ENCODE measurements at regions not wholly inside any gene's neighbourhood (a gene's known extent, or its start where the extent isn't known, plus 50 kb on each side); places are given as distances from the start of the nearest gene placed in this dataset.

DNA sequence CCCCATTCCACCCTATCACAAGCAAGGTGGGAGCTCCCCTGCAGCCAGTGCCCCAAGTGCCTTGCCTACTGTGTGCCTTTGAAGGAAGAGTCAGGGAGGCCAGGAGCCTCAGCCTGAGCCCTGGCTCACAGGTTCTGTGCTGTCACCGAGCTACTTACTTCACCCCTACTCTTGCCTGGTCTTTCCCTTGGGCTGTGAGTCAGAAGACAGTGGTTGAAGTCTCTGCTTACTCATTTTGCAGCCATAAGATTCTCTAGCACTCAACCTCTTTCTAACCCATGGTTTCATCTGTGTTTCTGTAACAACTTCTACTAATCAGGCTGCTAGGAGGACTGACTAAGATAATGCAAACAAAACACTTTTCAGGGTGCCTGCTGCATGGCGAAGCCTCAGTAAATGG lies 114.5 kb downstream of the PLCE1 start:
- Histone ChIP-seq H3K9ac (ENCODE audit: low read length in 3 of 3) (no peak overlapping the region), H3K27ac (ENCODE audit: low read depth in 2 of 2, low read length in 2 of 2) (no peak overlapping the region), H3K4me3 (ENCODE audit: low read length in 3 of 3) (no peak overlapping the region), H3K9me3 (ENCODE audit: control insufficient read depth in 2 of 3, insufficient read depth in 1 of 3, low read length in 3 of 3) (no peaks in the 10 kb centered on the region), H3K4me1 (ENCODE audit: control insufficient read depth in 2 of 3, insufficient read depth in 2 of 3, low read depth in 1 of 3, low read length in 3 of 3) (no peaks in the 10 kb centered on the region), H3K36me3 (ENCODE audit: control insufficient read depth in 2 of 3, insufficient read depth in 3 of 3, low read length in 3 of 3) (no peaks in the 10 kb centered on the region), H3K27me3 (ENCODE audit: control insufficient read depth, insufficient read depth, low read length) (no peaks in the 10 kb centered on the region)
- DNase-seq, result no peak
- no peak for FAIRE-seq
- TF ChIP-seq, protein P1, sequence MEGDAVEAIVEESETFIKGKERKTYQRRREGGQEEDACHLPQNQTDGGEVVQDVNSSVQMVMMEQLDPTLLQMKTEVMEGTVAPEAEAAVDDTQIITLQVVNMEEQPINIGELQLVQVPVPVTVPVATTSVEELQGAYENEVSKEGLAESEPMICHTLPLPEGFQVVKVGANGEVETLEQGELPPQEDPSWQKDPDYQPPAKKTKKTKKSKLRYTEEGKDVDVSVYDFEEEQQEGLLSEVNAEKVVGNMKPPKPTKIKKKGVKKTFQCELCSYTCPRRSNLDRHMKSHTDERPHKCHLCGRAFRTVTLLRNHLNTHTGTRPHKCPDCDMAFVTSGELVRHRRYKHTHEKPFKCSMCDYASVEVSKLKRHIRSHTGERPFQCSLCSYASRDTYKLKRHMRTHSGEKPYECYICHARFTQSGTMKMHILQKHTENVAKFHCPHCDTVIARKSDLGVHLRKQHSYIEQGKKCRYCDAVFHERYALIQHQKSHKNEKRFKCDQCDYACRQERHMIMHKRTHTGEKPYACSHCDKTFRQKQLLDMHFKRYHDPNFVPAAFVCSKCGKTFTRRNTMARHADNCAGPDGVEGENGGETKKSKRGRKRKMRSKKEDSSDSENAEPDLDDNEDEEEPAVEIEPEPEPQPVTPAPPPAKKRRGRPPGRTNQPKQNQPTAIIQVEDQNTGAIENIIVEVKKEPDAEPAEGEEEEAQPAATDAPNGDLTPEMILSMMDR (IDR thresholded peaks at IDR 0.05; ENCODE audit: borderline replicate concordance, extremely low read depth, insufficient read depth), result no peak
- intact Hi-C loops (cut with DNase I), result no loop called here

DNA sequence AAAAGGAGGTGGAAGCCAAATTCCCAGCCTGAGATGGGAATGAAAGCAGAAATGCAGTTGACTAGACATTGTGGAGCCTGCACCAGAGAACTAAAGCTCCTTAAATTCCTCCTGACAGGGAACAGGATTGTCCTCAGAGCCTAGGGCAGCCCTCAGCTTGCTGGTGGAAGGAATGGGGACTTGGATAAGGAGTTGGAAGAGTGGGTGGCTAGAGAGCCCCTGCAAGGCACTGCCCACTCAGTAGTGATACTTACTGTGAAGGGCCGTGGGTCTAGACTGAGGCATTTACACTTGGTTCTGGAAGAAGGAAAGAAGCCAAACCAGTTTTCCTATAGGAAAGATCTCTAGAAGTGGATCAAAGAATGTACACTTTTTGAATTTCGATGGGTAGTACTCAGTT lies 117.6 kb downstream of the PLCE1 start:
- H3K9ac ChIP-seq (ENCODE audit: low read length in 3 of 3), result no peak overlapping the region
- no peaks in the 10 kb centered on the region for H3K36me3 ChIP-seq (ENCODE audit: control insufficient read depth in 2 of 3, insufficient read depth in 3 of 3, low read length in 3 of 3)
- intact Hi-C loops (cut with DNase I), result no loop called here
- H3K9me3 ChIP-seq (ENCODE audit: control insufficient read depth in 2 of 3, insufficient read depth in 1 of 3, low read length in 3 of 3), result no peaks in the 10 kb centered on the region
- no peak overlapping the region for H3K27ac ChIP-seq (ENCODE audit: low read depth in 2 of 2, low read length in 2 of 2)
- no peak for FAIRE-seq
- H3K4me3 ChIP-seq (ENCODE audit: low read length in 3 of 3), result no peak overlapping the region
- H3K27me3 ChIP-seq (ENCODE audit: control insufficient read depth, insufficient read depth, low read length), result no peaks in the 10 kb centered on the region
- DNase-seq, result peak in 1 of 5 donors; percentile 7
- H3K4me1 ChIP-seq (ENCODE audit: control insufficient read depth in 2 of 3, insufficient read depth in 2 of 3, low read depth in 1 of 3, low read length in 3 of 3), result no peaks in the 10 kb centered on the region
- TF ChIP-seq, protein P1 (IDR thresholded peaks at IDR 0.05; ENCODE audit: borderline replicate concordance, extremely low read depth, insufficient read depth), result no peak

DNA sequence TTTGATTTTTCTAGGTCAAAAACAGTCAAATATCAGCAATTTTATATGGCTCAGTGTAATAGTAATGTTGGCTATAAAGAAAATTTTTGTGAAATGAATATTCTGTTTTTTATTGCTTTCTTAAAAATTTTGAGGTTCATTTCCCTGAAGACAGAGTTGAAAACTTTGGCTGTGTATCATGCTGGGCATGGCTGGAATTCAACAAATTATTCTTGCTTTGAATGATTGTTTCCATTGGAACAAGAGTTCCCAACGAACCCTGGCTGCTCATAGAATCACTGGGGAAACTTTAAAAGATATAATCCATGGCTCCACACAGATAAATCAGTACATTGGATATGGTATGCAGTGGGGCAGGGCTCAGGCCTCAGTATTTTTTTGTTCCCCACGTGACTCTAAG lies 118.6 kb downstream of the PLCE1 start:
- TF ChIP-seq, protein P1 (IDR thresholded peaks at IDR 0.05; ENCODE audit: borderline replicate concordance, extremely low read depth, insufficient read depth), result no peak
- Histone ChIP-seq H3K9ac (ENCODE audit: low read length in 3 of 3) (no peak overlapping the region), H3K27ac (ENCODE audit: low read depth in 2 of 2, low read length in 2 of 2) (no peak overlapping the region), H3K9me3 (ENCODE audit: control insufficient read depth in 2 of 3, insufficient read depth in 1 of 3, low read length in 3 of 3) (no peaks in the 10 kb centered on the region), H3K36me3 (ENCODE audit: control insufficient read depth in 2 of 3, insufficient read depth in 3 of 3, low read length in 3 of 3) (no peaks in the 10 kb centered on the region), H3K4me1 (ENCODE audit: control insufficient read depth in 2 of 3, insufficient read depth in 2 of 3, low read depth in 1 of 3, low read length in 3 of 3) (no peaks in the 10 kb centered on the region), H3K4me3 (ENCODE audit: low read length in 3 of 3) (no peak overlapping the region), H3K27me3 (ENCODE audit: control insufficient read depth, insufficient read depth, low read length) (no peaks in the 10 kb centered on the region)
- intact Hi-C loops (cut with DNase I), result no loop called here
- FAIRE-seq, result no peak
- no peak for DNase-seq

DNA sequence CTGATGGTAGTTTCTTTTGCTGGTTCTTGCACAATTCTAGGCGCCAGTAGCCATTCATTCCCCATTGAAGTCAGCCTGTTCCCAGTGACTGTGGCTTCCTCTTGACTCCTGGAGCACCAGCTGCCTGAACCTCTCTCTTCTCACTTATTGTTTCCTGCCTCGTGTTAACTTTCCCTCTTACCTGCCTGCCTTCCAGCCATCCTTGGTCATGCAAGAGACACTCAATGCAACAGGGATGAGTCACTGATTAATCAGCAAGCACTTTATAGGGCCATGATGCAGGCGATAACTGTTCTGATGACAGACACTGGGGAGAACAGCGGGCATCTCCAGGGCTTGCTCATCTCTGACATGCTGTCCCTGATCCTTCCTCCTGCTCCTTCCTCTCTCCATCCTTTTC lies 122.0 kb downstream of the PLCE1 start:
- no peaks in the 10 kb centered on the region for H3K9me3 ChIP-seq (ENCODE audit: control insufficient read depth in 2 of 3, insufficient read depth in 1 of 3, low read length in 3 of 3)
- intact Hi-C loops (cut with DNase I), result no loop called here
- no peak overlapping the region for H3K4me3 ChIP-seq (ENCODE audit: low read length in 3 of 3)
- H3K9ac ChIP-seq (ENCODE audit: low read length in 3 of 3), result no peak overlapping the region
- H3K36me3 ChIP-seq (ENCODE audit: control insufficient read depth in 2 of 3, insufficient read depth in 3 of 3, low read length in 3 of 3), result no peaks in the 10 kb centered on the region
- DNase-seq (no peak), FAIRE-seq (no peak)
- no peak overlapping the region for H3K27ac ChIP-seq (ENCODE audit: low read depth in 2 of 2, low read length in 2 of 2)
- no peaks in the 10 kb centered on the region for H3K4me1 ChIP-seq (ENCODE audit: control insufficient read depth in 2 of 3, insufficient read depth in 2 of 3, low read depth in 1 of 3, low read length in 3 of 3)
- TF ChIP-seq, protein P1 (IDR thresholded peaks at IDR 0.05; ENCODE audit: borderline replicate concordance, extremely low read depth, insufficient read depth), result no peak
- no peaks in the 10 kb centered on the region for H3K27me3 ChIP-seq (ENCODE audit: control insufficient read depth, insufficient read depth, low read length)
